SK-N-SH treated with all-trans-retinoic acid at 6 μM for 48 hours (cell line): ENCODE measurements at regions not wholly inside any gene's neighbourhood (a gene's known extent, or its start where the extent isn't known, plus 50 kb on each side); places are given as distances from the start of the nearest gene placed in this dataset.
"Not testable (repeated sequence)": the region's sequence is repeated elsewhere in the genome, so short reads cannot be mapped to it uniquely, and the experiment has no call there.

Source experiments
- ARNTL ChIP-seq: fragments of 450-650 bp; formaldehyde crosslinking; IDR thresholded peaks from 2 replicates; pipeline ENCODE4 v1.5.0; 2020; ENCODE audit warnings: low read depth, mild to moderate bottlenecking, moderate library complexity, borderline replicate concordance
- BACH2 ChIP-seq: fragments of 250-450 bp; sonication (Bioruptor Pico); IDR thresholded peaks from 2 replicates; pipeline ENCODE4 v1.9.0; 2021; ENCODE audit warnings: mild to moderate bottlenecking, borderline replicate concordance
- GLIS3 ChIP-seq: fragments of 250-450 bp; sonication (Bioruptor Pico); IDR thresholded peaks from 2 replicates; pipeline ENCODE4 v1.5.0; 2020; ENCODE audit warnings: mild to moderate bottlenecking, moderate library complexity
- ISL1 ChIP-seq: fragments of 250-450 bp; sonication (Bioruptor Pico); IDR thresholded peaks from 2 replicates; pipeline ENCODE4 v2.1.2; 2022; ENCODE audit warnings: mild to moderate bottlenecking, moderate library complexity
- TCF4 ChIP-seq: fragments of 250-450 bp; sonication (Bioruptor Pico); IDR thresholded peaks from 2 replicates; pipeline ENCODE4 v1.8.0; 2021; ENCODE audit warnings: mild to moderate bottlenecking, moderate library complexity, borderline replicate concordance
- ZFP3 ChIP-seq: fragments of 250-450 bp; sonication (Bioruptor Pico); IDR thresholded peaks from 2 replicates; pipeline ENCODE4 v1.5.0; 2020; ENCODE audit warnings: mild to moderate bottlenecking, moderate library complexity
- ZFP30 ChIP-seq: fragments of 450-650 bp; formaldehyde crosslinking; IDR thresholded peaks from 2 replicates; pipeline ENCODE4 v1.5.0; 2022; ENCODE audit warnings: mild to moderate bottlenecking, moderate library complexity
- ZNF565 ChIP-seq: fragments of 450-650 bp; formaldehyde crosslinking; conservative IDR thresholded peaks from 2 replicates; pipeline ENCODE4 v1.5.0; 2020; ENCODE audit warnings: low read depth, mild to moderate bottlenecking, moderate library complexity
- ZNF8 ChIP-seq: fragments of 450-650 bp; formaldehyde crosslinking; IDR thresholded peaks from 2 replicates; pipeline ENCODE4 v1.5.0; 2020; ENCODE audit warnings: mild to moderate bottlenecking, moderate library complexity
- TF ChIP-seq, protein P1 (sequence below): fragments of 250-450 bp; sonication (Bioruptor Pico); IDR thresholded peaks from 2 replicates; pipeline ENCODE4 v1.8.0; 2020; ENCODE audit warnings: mild to moderate bottlenecking, moderate library complexity, borderline replicate concordance
- TF ChIP-seq, protein P2 (sequence below): fragments of 250-450 bp; sonication (Bioruptor Pico); IDR thresholded peaks from 2 replicates; pipeline ENCODE4 v1.5.1; 2020; ENCODE audit warnings: low read depth, mild to moderate bottlenecking, moderate library complexity
- TF ChIP-seq, protein P3 (sequence below): fragments of 250-450 bp; sonication (Bioruptor Pico); IDR thresholded peaks from 2 replicates; pipeline ENCODE4 v1.5.1; 2021; ENCODE audit warnings: mild to moderate bottlenecking, moderate library complexity

DNA sequence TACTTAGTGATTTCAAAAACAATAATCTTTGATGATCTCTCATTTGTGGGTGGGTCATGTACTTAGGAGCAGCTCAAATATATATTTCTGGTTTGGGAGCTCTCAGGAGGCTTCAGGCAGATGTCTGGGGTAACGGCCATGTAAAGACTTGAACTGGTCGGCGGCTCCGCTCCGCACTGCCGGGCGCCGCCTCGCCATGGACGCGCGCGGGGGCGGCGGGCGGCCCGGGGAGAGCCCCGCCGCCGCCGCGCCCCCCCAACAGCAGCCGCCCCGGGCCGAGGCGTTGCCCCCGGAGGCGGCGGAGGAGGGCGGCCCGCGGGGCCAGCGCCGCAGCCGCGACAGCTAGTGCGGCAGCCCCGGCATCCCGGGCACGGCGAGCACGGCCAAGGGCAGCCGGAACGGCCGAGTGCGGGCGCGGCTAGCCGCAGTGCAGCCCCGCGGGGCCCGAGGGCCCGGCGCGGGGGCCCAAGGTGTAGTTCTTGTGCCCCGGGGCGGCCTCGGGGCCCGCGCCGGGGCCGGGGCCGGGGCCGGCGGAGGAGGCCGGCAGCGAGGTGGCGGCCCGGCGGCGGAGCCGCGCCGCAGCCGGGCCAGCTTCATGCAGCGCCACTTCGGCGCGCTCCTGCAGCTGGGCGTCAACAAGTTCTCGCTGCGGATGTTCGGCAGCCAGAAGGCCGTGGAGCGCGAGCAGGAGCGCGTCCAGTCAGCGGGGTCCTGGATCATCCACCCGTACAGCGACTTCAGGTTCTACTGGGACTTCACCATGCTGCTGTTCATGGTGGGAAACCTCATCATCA is 88.1 kb downstream of the GOLGA8T start:
- TF ChIP-seq, protein P1, sequence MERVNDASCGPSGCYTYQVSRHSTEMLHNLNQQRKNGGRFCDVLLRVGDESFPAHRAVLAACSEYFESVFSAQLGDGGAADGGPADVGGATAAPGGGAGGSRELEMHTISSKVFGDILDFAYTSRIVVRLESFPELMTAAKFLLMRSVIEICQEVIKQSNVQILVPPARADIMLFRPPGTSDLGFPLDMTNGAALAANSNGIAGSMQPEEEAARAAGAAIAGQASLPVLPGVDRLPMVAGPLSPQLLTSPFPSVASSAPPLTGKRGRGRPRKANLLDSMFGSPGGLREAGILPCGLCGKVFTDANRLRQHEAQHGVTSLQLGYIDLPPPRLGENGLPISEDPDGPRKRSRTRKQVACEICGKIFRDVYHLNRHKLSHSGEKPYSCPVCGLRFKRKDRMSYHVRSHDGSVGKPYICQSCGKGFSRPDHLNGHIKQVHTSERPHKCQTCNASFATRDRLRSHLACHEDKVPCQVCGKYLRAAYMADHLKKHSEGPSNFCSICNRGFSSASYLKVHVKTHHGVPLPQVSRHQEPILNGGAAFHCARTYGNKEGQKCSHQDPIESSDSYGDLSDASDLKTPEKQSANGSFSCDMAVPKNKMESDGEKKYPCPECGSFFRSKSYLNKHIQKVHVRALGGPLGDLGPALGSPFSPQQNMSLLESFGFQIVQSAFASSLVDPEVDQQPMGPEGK (CRISPR knock-in tag), result not testable (repeated sequence)
- not testable (repeated sequence) for TF ChIP-seq ARNTL, ZNF565, TCF4, ZFP30, ISL1, ZFP3, ZNF8, GLIS3, BACH2 (CRISPR knock-in tag)
- TF ChIP-seq, protein P2, sequence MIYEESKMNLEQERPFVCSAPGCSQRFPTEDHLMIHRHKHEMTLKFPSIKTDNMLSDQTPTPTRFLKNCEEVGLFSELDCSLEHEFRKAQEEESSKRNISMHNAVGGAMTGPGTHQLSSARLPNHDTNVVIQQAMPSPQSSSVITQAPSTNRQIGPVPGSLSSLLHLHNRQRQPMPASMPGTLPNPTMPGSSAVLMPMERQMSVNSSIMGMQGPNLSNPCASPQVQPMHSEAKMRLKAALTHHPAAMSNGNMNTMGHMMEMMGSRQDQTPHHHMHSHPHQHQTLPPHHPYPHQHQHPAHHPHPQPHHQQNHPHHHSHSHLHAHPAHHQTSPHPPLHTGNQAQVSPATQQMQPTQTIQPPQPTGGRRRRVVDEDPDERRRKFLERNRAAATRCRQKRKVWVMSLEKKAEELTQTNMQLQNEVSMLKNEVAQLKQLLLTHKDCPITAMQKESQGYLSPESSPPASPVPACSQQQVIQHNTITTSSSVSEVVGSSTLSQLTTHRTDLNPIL (CRISPR knock-in tag), result not testable (repeated sequence)
- TF ChIP-seq, protein P3, sequence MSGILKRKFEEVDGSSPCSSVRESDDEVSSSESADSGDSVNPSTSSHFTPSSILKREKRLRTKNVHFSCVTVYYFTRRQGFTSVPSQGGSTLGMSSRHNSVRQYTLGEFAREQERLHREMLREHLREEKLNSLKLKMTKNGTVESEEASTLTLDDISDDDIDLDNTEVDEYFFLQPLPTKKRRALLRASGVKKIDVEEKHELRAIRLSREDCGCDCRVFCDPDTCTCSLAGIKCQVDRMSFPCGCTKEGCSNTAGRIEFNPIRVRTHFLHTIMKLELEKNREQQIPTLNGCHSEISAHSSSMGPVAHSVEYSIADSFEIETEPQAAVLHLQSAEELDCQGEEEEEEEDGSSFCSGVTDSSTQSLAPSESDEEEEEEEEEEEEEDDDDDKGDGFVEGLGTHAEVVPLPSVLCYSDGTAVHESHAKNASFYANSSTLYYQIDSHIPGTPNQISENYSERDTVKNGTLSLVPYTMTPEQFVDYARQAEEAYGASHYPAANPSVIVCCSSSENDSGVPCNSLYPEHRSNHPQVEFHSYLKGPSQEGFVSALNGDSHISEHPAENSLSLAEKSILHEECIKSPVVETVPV, result not testable (repeated sequence)
